GM23338 (cell line): ENCODE measurements at regions not wholly inside any gene's neighbourhood (a gene's known extent, or its start where the extent isn't known, plus 50 kb on each side); places are given as distances from the start of the nearest gene placed in this dataset.

Source experiments
- ATAC-seq: fragments of 200-7000 bp; cut with Tn5 transposase; 3 replicates; pipeline ENCODE4 v1.9.1; 2020
- DNase-seq: peaks from one replicate; pipeline ENCODE4 v3.0.0-alpha.2; 2015; ENCODE audit warnings: low spot score
- H2AFZ ChIP-seq: fragments of 200-600 bp; sonication (generic); 2 replicates; pipeline ENCODE4 v1.8.0; 2016; ENCODE audit warnings: antibody characterized with exemption, mild to moderate bottlenecking, moderate library complexity
- H3F3A ChIP-seq: fragments of 200-600 bp; sonication (generic); replicated peaks from 2 replicates; pipeline ENCODE4 v1.8.0; 2017; ENCODE audit warnings: antibody characterized with exemption, mixed run types, low read depth
- H3K27ac ChIP-seq: fragments of 200-600 bp; sonication (generic); 2 replicates; pipeline ENCODE4 v1.6.1; 2016; ENCODE audit warnings: low read depth
- H3K27me3 ChIP-seq: fragments of 200-600 bp; sonication (generic); 2 replicates; pipeline ENCODE4 v1.8.0; 2016; ENCODE audit warnings: mild to moderate bottlenecking, mixed run types, moderate library complexity; ENCODE audit not compliant: insufficient read depth
- H3K36me3 ChIP-seq: fragments of 200-600 bp; sonication (generic); 2 replicates; pipeline ENCODE4 v1.8.0; 2016; ENCODE audit warnings: mild to moderate bottlenecking; ENCODE audit not compliant: insufficient read depth
- H3K4me1 ChIP-seq: fragments of 200-600 bp; sonication (generic); 2 replicates; pipeline ENCODE4 v1.8.0; 2016; ENCODE audit warnings: mild to moderate bottlenecking, moderate library complexity; ENCODE audit not compliant: insufficient read depth
- H3K4me2 ChIP-seq: fragments of 200-600 bp; sonication (generic); 2 replicates; pipeline ENCODE4 v1.7.1; 2017; ENCODE audit warnings: mixed run types
- H3K4me3 ChIP-seq: fragments of 200-600 bp; sonication (generic); 2 replicates; pipeline ENCODE4 v1.6.1; 2016; ENCODE audit warnings: mixed run types
- H3K79me2 ChIP-seq: fragments of 200-600 bp; sonication (generic); replicated peaks from 2 replicates; pipeline ENCODE4 v1.8.0; 2017; ENCODE audit warnings: mild to moderate bottlenecking; ENCODE audit not compliant: insufficient read depth
- H3K9me2 ChIP-seq: fragments of 200-600 bp; sonication (generic); 2 replicates; pipeline ENCODE4 v1.8.0; 2017; ENCODE audit not compliant: insufficient read depth
- H4K20me1 ChIP-seq: fragments of 200-600 bp; sonication (generic); replicated peaks from 2 replicates; pipeline ENCODE4 v1.8.0; 2017; ENCODE audit warnings: mild to moderate bottlenecking; ENCODE audit not compliant: insufficient read depth
- H3K27ac Mint-ChIP-seq: 2 replicates; pipeline ENCODE4 v1.8.0; 2020; ENCODE audit warnings: inconsistent platforms, mild to moderate bottlenecking, moderate library complexity, mixed read lengths
- H3K27me3 Mint-ChIP-seq: 3 replicates; pipeline ENCODE4 v1.8.0; 2022; ENCODE audit warnings: low read depth, mild to moderate bottlenecking, moderate library complexity, mixed read lengths, inconsistent platforms; ENCODE audit not compliant: insufficient read depth, poor library complexity
- H3K36me3 Mint-ChIP-seq: 3 replicates; pipeline ENCODE4 v1.8.0; 2021; ENCODE audit warnings: low read depth, mild to moderate bottlenecking, inconsistent platforms, moderate library complexity, mixed read lengths
- H3K4me1 Mint-ChIP-seq: 3 replicates; pipeline ENCODE4 v1.8.0; 2020; ENCODE audit warnings: mild to moderate bottlenecking, inconsistent platforms, mixed read lengths
- H3K4me3 Mint-ChIP-seq: 3 replicates; pipeline ENCODE4 v1.8.0; 2021; ENCODE audit warnings: moderate library complexity, mild to moderate bottlenecking, inconsistent platforms, mixed read lengths
- H3K9me3 Mint-ChIP-seq: 3 replicates; pipeline ENCODE4 v1.8.0; 2020; ENCODE audit warnings: moderate library complexity, mild to moderate bottlenecking, inconsistent platforms, mixed read lengths
- EZH2 ChIP-seq: fragments of 200-600 bp; sonication (generic); IDR thresholded peaks from one replicate; pipeline ENCODE4 v1.8.0; 2017; ENCODE audit warnings: antibody characterized with exemption, mild to moderate bottlenecking, low read depth; ENCODE audit not compliant: unreplicated experiment
- JUNB ChIP-seq: IDR thresholded peaks from one replicate; pipeline ENCODE4 v1.6.1; 2016; ENCODE audit warnings: antibody characterized with exemption; ENCODE audit not compliant: unreplicated experiment
- NANOG ChIP-seq: IDR thresholded peaks from 2 replicates; pipeline ENCODE4 v1.6.1; 2016; ENCODE audit warnings: antibody characterized with exemption, borderline replicate concordance
- ZNF114 ChIP-seq: fragments of 250-450 bp; sonication (Bioruptor Pico); IDR thresholded peaks from 2 replicates; pipeline ENCODE4 v1.5.0; 2020; ENCODE audit warnings: mild to moderate bottlenecking, moderate library complexity
- ZNF331 ChIP-seq: fragments of 250-450 bp; sonication (Bioruptor Pico); IDR thresholded peaks from 2 replicates; pipeline ENCODE4 v1.5.0; 2020; ENCODE audit warnings: low read depth, mild to moderate bottlenecking, moderate library complexity
- TF ChIP-seq, protein P1 (sequence below), 2 experiments: fragments of 200-600 bp in 1 of 2; sonication (generic) in 1 of 2; conservative IDR thresholded peaks; 2 replicates each; pipeline versions ENCODE4 v1.5.1 to v1.6.1; 2016 to 2017; ENCODE audit warnings: antibody characterized with exemption in 2 of 2, low read depth in 2 of 2, mild to moderate bottlenecking in 2 of 2, moderate library complexity in 1 of 2
- TF ChIP-seq, protein P2 (sequence below): fragments of 250-450 bp; sonication (Bioruptor Pico); IDR thresholded peaks from 2 replicates; pipeline ENCODE4 v1.5.0; 2020; ENCODE audit warnings: mild to moderate bottlenecking, moderate library complexity
- TF ChIP-seq, protein P3 (sequence below): IDR thresholded peaks from one replicate; pipeline ENCODE4 v1.6.1; 2018; ENCODE audit warnings: antibody characterized with exemption; ENCODE audit not compliant: unreplicated experiment

DNA sequence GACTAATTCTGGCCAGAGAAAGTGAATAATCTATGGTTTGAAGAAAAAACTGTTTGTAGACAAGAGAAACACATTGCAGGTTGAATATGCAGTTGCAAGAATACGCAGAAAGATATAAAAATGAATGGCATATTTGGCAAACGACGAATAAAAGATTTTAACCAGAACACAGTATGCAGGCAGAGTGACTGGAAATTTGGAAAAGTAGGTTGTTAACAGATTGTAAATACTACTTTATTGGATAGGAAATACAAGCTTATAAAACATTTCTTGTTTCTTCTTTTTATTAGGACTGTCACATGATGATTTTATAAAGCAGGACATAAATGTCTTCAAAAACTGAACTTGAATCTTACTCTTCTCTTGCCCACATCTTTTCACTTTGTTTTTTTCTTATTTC, 573.3 kb upstream of the PBX1 start:
- Histone ChIP-seq H3K4me2 (no peak overlapping the region), H3F3A (no peaks in the 10 kb centered on the region), H3K9me2 (0 out of 2 replicates have a peak, but pooled peaks cover 5% of the 10 kb centered on the region), H3K4me1 (no peaks in the 10 kb centered on the region), H3K79me2 (no peaks in the 10 kb centered on the region), H4K20me1 (no peaks in the 10 kb centered on the region), H3K36me3 (no peaks in the 10 kb centered on the region), H3K27me3 (no peaks in the 10 kb centered on the region), H2AFZ (no peak overlapping the region), H3K27ac (no peak overlapping the region), H3K4me3 (no peak overlapping the region)
- Mint-ChIP-seq H3K4me3 (no peak overlapping the region), H3K27ac (no peak overlapping the region), H3K4me1 (no peaks in the 10 kb centered on the region), H3K36me3 (no peaks in the 10 kb centered on the region; the same call in 2 of the 3 replicates), H3K9me3 (no peaks in the 10 kb centered on the region), H3K27me3 (no peaks in the 10 kb centered on the region)
- ATAC-seq (no peak), DNase-seq (no peak)
- TF ChIP-seq NANOG, result no peak
- TF ChIP-seq, protein P1, sequence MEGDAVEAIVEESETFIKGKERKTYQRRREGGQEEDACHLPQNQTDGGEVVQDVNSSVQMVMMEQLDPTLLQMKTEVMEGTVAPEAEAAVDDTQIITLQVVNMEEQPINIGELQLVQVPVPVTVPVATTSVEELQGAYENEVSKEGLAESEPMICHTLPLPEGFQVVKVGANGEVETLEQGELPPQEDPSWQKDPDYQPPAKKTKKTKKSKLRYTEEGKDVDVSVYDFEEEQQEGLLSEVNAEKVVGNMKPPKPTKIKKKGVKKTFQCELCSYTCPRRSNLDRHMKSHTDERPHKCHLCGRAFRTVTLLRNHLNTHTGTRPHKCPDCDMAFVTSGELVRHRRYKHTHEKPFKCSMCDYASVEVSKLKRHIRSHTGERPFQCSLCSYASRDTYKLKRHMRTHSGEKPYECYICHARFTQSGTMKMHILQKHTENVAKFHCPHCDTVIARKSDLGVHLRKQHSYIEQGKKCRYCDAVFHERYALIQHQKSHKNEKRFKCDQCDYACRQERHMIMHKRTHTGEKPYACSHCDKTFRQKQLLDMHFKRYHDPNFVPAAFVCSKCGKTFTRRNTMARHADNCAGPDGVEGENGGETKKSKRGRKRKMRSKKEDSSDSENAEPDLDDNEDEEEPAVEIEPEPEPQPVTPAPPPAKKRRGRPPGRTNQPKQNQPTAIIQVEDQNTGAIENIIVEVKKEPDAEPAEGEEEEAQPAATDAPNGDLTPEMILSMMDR (conservative IDR thresholded peaks at IDR 0.05; ENCODE audit: low read depth in 2 of 2), result no peak

DNA sequence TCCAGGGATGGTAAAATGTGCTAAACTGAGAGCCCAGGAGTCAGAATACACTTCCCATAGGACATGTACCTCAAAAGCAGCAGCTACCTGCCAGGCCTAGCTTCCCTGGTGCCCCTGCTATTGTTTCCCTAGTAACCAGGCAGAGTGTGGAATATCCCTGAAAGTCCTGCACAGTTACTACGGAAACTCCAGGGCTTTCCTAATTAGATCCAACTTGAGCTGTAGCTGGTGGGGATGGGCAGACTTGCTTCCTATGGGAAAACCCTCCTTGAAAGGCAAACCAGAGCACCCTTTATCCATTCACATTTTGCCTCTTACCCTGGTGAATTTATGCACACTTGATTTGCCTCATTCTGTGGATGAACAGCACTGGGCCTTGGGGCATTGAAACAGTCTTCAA, 559.9 kb upstream of the PBX1 start:
- Mint-ChIP-seq H3K27me3 (no peaks in the 10 kb centered on the region), H3K9me3 (peaks cover 30% of the 10 kb centered on the region), H3K4me1 (no peaks in the 10 kb centered on the region), H3K4me3 (no peak overlapping the region), H3K36me3 (peaks cover 25% of the 10 kb centered on the region; the same call in 2 of the 3 replicates), H3K27ac (no peak overlapping the region)
- no peak overlapping the region for H3K4me2 ChIP-seq
- H3F3A ChIP-seq, result no peaks in the 10 kb centered on the region
- no peak for ATAC-seq
- H3K36me3 ChIP-seq, result no peaks in the 10 kb centered on the region
- no peaks in the 10 kb centered on the region for H3K79me2 ChIP-seq
- no peak overlapping the region for H3K4me3 ChIP-seq
- no peak overlapping the region for H3K27ac ChIP-seq
- no peaks in the 10 kb centered on the region for H4K20me1 ChIP-seq
- H3K4me1 ChIP-seq, result no peaks in the 10 kb centered on the region
- no peak for DNase-seq
- H3K27me3 ChIP-seq, result no peaks in the 10 kb centered on the region
- H2AFZ ChIP-seq, result no peak overlapping the region
- no peaks in the 10 kb centered on the region for H3K9me2 ChIP-seq
- TF ChIP-seq, protein P1 (conservative IDR thresholded peaks at IDR 0.05; ENCODE audit: low read depth in 2 of 2), result no peak
- TF ChIP-seq, protein P2, sequence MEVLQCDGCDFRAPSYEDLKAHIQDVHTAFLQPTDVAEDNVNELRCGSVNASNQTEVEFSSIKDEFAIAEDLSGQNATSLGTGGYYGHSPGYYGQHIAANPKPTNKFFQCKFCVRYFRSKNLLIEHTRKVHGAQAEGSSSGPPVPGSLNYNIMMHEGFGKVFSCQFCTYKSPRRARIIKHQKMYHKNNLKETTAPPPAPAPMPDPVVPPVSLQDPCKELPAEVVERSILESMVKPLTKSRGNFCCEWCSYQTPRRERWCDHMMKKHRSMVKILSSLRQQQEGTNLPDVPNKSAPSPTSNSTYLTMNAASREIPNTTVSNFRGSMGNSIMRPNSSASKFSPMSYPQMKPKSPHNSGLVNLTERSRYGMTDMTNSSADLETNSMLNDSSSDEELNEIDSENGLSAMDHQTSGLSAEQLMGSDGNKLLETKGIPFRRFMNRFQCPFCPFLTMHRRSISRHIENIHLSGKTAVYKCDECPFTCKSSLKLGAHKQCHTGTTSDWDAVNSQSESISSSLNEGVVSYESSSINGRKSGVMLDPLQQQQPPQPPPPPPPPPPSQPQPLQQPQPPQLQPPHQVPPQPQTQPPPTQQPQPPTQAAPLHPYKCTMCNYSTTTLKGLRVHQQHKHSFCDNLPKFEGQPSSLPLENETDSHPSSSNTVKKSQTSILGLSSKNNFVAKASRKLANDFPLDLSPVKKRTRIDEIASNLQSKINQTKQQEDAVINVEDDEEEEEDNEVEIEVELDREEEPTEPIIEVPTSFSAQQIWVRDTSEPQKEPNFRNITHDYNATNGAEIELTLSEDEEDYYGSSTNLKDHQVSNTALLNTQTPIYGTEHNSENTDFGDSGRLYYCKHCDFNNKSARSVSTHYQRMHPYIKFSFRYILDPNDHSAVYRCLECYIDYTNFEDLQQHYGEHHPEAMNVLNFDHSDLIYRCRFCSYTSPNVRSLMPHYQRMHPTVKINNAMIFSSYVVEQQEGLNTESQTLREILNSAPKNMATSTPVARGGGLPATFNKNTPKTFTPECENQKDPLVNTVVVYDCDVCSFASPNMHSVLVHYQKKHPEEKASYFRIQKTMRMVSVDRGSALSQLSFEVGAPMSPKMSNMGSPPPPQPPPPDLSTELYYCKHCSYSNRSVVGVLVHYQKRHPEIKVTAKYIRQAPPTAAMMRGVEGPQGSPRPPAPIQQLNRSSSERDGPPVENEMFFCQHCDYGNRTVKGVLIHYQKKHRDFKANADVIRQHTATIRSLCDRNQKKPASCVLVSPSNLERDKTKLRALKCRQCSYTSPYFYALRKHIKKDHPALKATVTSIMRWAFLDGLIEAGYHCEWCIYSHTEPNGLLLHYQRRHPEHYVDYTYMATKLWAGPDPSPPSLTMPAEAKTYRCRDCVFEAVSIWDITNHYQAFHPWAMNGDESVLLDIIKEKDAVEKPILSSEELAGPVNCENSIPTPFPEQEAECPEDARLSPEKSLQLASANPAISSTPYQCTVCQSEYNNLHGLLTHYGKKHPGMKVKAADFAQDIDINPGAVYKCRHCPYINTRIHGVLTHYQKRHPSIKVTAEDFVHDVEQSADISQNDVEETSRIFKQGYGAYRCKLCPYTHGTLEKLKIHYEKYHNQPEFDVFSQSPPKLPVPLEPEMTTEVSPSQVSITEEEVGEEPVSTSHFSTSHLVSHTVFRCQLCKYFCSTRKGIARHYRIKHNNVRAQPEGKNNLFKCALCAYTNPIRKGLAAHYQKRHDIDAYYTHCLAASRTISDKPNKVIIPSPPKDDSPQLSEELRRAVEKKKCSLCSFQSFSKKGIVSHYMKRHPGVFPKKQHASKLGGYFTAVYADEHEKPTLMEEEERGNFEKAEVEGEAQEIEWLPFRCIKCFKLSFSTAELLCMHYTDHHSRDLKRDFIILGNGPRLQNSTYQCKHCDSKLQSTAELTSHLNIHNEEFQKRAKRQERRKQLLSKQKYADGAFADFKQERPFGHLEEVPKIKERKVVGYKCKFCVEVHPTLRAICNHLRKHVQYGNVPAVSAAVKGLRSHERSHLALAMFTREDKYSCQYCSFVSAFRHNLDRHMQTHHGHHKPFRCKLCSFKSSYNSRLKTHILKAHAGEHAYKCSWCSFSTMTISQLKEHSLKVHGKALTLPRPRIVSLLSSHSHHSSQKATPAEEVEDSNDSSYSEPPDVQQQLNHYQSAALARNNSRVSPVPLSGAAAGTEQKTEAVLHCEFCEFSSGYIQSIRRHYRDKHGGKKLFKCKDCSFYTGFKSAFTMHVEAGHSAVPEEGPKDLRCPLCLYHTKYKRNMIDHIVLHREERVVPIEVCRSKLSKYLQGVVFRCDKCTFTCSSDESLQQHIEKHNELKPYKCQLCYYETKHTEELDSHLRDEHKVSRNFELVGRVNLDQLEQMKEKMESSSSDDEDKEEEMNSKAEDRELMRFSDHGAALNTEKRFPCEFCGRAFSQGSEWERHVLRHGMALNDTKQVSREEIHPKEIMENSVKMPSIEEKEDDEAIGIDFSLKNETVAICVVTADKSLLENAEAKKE (CRISPR knock-in tag), result no peak
- TF ChIP-seq JUNB (no peak), EZH2 (no peak), ZNF114 (CRISPR knock-in tag) (no peak), ZNF331 (CRISPR knock-in tag) (no peak)
- TF ChIP-seq, protein P3, sequence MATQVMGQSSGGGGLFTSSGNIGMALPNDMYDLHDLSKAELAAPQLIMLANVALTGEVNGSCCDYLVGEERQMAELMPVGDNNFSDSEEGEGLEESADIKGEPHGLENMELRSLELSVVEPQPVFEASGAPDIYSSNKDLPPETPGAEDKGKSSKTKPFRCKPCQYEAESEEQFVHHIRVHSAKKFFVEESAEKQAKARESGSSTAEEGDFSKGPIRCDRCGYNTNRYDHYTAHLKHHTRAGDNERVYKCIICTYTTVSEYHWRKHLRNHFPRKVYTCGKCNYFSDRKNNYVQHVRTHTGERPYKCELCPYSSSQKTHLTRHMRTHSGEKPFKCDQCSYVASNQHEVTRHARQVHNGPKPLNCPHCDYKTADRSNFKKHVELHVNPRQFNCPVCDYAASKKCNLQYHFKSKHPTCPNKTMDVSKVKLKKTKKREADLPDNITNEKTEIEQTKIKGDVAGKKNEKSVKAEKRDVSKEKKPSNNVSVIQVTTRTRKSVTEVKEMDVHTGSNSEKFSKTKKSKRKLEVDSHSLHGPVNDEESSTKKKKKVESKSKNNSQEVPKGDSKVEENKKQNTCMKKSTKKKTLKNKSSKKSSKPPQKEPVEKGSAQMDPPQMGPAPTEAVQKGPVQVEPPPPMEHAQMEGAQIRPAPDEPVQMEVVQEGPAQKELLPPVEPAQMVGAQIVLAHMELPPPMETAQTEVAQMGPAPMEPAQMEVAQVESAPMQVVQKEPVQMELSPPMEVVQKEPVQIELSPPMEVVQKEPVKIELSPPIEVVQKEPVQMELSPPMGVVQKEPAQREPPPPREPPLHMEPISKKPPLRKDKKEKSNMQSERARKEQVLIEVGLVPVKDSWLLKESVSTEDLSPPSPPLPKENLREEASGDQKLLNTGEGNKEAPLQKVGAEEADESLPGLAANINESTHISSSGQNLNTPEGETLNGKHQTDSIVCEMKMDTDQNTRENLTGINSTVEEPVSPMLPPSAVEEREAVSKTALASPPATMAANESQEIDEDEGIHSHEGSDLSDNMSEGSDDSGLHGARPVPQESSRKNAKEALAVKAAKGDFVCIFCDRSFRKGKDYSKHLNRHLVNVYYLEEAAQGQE, result no peak
